ENCODE measurements at regions not wholly inside any gene's neighbourhood (a gene's known extent, or its start where the extent isn't known, plus 50 kb on each side); places are given as distances from the start of the nearest gene placed in this dataset.
"Not testable (repeated sequence)": the region's sequence is repeated elsewhere in the genome, so short reads cannot be mapped to it uniquely, and the experiment has no call there.

GRCh38 chr6:137709424-137710236, 157.4 kb upstream of the TNFAIP3 start:
- DNase-seq: no peak

GRCh38 chr6:137711972-137712371, 155.1 kb upstream of the TNFAIP3 start:
- DNase-seq: no peak

- DNase-seq: no peak
Observed at GRCh38 chr6:137712587-137712986, 154.5 kb upstream of the TNFAIP3 start.

- DNase-seq: no peak
Observed at GRCh38 chr6:137715589-137716045, 151.4 kb upstream of the TNFAIP3 start.

- DNase-seq: no peak
Observed at GRCh38 chr6:137717074-137718073, 149.7 kb upstream of the TNFAIP3 start.

GRCh38 chr6:137718903-137719302, 148.2 kb upstream of the TNFAIP3 start:
- not testable (repeated sequence) for DNase-seq

- DNase-seq: no peak
Observed at GRCh38 chr6:137722749-137723272, 144.2 kb upstream of the TNFAIP3 start.

- no peak for DNase-seq
Observed at GRCh38 chr6:137723273-137724017, 143.6 kb upstream of the TNFAIP3 start.

GRCh38 chr6:137724018-137724403, 143.0 kb upstream of the TNFAIP3 start:
- no peak for DNase-seq

- peak in 3 of 51 donors; percentile 1 to 4 (median 3) for DNase-seq
Observed at GRCh38 chr6:137724495-137725211, 142.4 kb upstream of the TNFAIP3 start.

GRCh38 chr6:137725949-137726348, 141.1 kb upstream of the TNFAIP3 start:
- no peak for DNase-seq

- no peak for DNase-seq
Observed at GRCh38 chr6:137726582-137726981, 140.5 kb upstream of the TNFAIP3 start.

- no peak for DNase-seq
Observed at GRCh38 chr6:137727216-137727765, 139.8 kb upstream of the TNFAIP3 start.

GRCh38 chr6:137728386-137729349, 138.4 kb upstream of the TNFAIP3 start:
- DNase-seq: peak in 2 of 51 donors; percentile 4 to 34

- no peak for DNase-seq
Observed at GRCh38 chr6:137729866-137730629, 137.0 kb upstream of the TNFAIP3 start.

GRCh38 chr6:137731600-137731959, 135.5 kb upstream of the TNFAIP3 start:
- no peak for DNase-seq

GRCh38 chr6:137731960-137732616, 135.0 kb upstream of the TNFAIP3 start:
- no peak for DNase-seq

- no peak for DNase-seq
Observed at GRCh38 chr6:137733372-137733771, 133.7 kb upstream of the TNFAIP3 start.
